ENCODE measurements at regions not wholly inside any gene's neighbourhood (a gene's known extent, or its start where the extent isn't known, plus 50 kb on each side); places are given as distances from the start of the nearest gene placed in this dataset.
"Not testable (repeated sequence)": the region's sequence is repeated elsewhere in the genome, so short reads cannot be mapped to it uniquely, and the experiment has no call there.

DNA sequence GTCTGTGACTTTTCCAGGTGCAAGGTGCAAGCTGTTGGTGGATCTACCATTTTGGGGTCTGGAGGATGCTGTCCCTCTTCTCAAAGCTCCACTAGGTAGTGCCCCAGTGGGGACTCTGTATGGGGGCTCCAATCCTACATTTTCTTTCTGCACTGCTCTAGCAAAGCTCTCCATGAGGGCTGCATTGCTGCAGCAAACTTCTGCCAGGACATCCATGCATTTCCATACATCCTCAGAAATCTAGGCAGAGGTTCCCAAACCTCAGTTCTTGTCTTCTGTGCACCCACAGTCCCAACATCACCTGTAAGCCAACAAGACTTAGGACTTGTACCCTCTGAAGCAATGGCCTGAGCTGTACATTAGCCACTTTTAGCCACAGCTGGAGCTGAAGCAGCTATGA lies 694.5 kb upstream of the BCHE start:
- no peaks in the 10 kb centered on the region for H3K36me3 ChIP-seq (ENCODE audit: control insufficient read depth, insufficient read depth, low read length)
- H3K9me3 ChIP-seq (ENCODE audit: control insufficient read depth, low read length): peaks cover 20% of the 10 kb centered on the region
- no peaks in the 10 kb centered on the region for H3K4me1 ChIP-seq (ENCODE audit: control insufficient read depth, insufficient read depth, low read length, poor library complexity, severe bottlenecking)
- H3K4me3 ChIP-seq (ENCODE audit: extremely low read depth, insufficient read depth, low read length, poor library complexity, severe bottlenecking): no peak overlapping the region
- no peak overlapping the region for H3K27ac ChIP-seq (ENCODE audit: low read depth, low read length, severe bottlenecking)

GRCh38 chr3:166527325-166527724 lies 690.1 kb upstream of the BCHE start:
- Histone ChIP-seq H3K9me3 (ENCODE audit: control insufficient read depth, low read length) (peaks cover 13% of the 10 kb centered on the region), H3K4me3 (ENCODE audit: extremely low read depth, insufficient read depth, low read length, poor library complexity, severe bottlenecking) (no peak overlapping the region), H3K4me1 (ENCODE audit: control insufficient read depth, insufficient read depth, low read length, poor library complexity, severe bottlenecking) (no peaks in the 10 kb centered on the region), H3K36me3 (ENCODE audit: control insufficient read depth, insufficient read depth, low read length) (no peaks in the 10 kb centered on the region), H3K27ac (ENCODE audit: low read depth, low read length, severe bottlenecking) (no peak overlapping the region)
- no CpG with 5 or more reads among the region's 2 CpGs for WGBS, 2 experiments (ENCODE audit: insufficient coverage in 2 of 2)

DNA sequence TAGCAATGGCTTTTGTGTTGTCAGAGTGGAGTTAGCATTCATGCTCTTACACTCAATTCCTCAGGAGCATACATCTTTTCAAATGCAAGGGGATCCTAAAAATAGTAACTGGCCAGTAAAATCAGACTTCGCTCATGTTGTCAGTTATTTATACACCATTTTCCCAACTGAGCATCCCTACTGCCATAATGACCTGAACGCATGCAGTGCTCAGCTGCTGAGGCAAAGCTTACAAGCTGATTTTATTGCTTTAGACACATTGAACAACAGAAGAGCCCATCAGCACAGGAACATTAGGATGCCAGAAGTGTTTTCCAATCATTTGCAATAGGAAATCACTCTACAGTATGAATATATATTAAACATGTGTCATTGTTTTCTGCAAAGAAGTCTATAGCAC lies 689.7 kb upstream of the BCHE start:
- WGBS, 2 experiments (ENCODE audit: insufficient coverage in 2 of 2): 87 to 88% methylated on average over 1 to 2 of the region's 2 CpGs
- Histone ChIP-seq H3K9me3 (ENCODE audit: control insufficient read depth, low read length) (peaks cover 10% of the 10 kb centered on the region), H3K4me3 (ENCODE audit: extremely low read depth, insufficient read depth, low read length, poor library complexity, severe bottlenecking) (no peak overlapping the region), H3K27ac (ENCODE audit: low read depth, low read length, severe bottlenecking) (no peak overlapping the region), H3K4me1 (ENCODE audit: control insufficient read depth, insufficient read depth, low read length, poor library complexity, severe bottlenecking) (no peaks in the 10 kb centered on the region), H3K36me3 (ENCODE audit: control insufficient read depth, insufficient read depth, low read length) (no peaks in the 10 kb centered on the region)

DNA sequence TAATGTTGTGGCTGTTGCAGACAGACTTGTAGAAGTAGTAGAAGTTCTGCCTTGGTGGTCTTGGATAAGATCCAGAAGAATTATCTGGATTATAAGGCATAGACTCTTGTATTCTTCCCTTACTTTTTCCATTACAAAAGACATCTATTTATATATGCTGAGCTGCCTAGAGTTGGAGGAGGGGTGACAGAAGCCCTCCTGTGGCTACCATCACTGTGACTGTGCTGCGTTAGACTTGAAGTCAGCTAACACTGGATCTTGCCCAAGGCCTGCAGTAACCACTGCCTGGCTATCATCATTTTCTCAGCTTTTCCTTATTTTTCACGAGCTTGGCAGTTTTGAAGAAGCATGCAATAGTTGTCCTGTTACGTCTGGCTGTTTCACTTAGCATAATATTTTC lies 684.8 kb upstream of the BCHE start:
- H3K9me3 ChIP-seq (ENCODE audit: control insufficient read depth, low read length): no peaks in the 10 kb centered on the region
- H3K4me1 ChIP-seq (ENCODE audit: control insufficient read depth, insufficient read depth, low read length, poor library complexity, severe bottlenecking): no peaks in the 10 kb centered on the region
- H3K4me3 ChIP-seq (ENCODE audit: extremely low read depth, insufficient read depth, low read length, poor library complexity, severe bottlenecking): no peak overlapping the region
- WGBS, 2 experiments (ENCODE audit: insufficient coverage in 2 of 2): 58 to 83% methylated on average over 2 of the region's 3 CpGs
- no peak overlapping the region for H3K27ac ChIP-seq (ENCODE audit: low read depth, low read length, severe bottlenecking)
- no peaks in the 10 kb centered on the region for H3K36me3 ChIP-seq (ENCODE audit: control insufficient read depth, insufficient read depth, low read length)

- Histone ChIP-seq H3K27ac (ENCODE audit: low read depth, low read length, severe bottlenecking) (no peak overlapping the region), H3K9me3 (ENCODE audit: control insufficient read depth, low read length) (no peaks in the 10 kb centered on the region), H3K4me1 (ENCODE audit: control insufficient read depth, insufficient read depth, low read length, poor library complexity, severe bottlenecking) (no peaks in the 10 kb centered on the region), H3K4me3 (ENCODE audit: extremely low read depth, insufficient read depth, low read length, poor library complexity, severe bottlenecking) (no peak overlapping the region), H3K36me3 (ENCODE audit: control insufficient read depth, insufficient read depth, low read length) (no peaks in the 10 kb centered on the region)
- WGBS, 2 experiments (ENCODE audit: insufficient coverage in 2 of 2): no CpG with 5 or more reads among the region's 2 CpGs
Observed at GRCh38 chr3:166519443-166519842, 682.2 kb upstream of the BCHE start.

GRCh38 chr3:166518040-166518439 lies 680.8 kb upstream of the BCHE start:
- 100% methylated on average over 2 of the region's 2 CpGs; no CpG with 5 or more reads in 1 of the 2 experiments for WGBS, 2 experiments (ENCODE audit: insufficient coverage in 2 of 2)
- Histone ChIP-seq H3K9me3 (ENCODE audit: control insufficient read depth, low read length) (peaks cover 4% of the 10 kb centered on the region), H3K36me3 (ENCODE audit: control insufficient read depth, insufficient read depth, low read length) (no peaks in the 10 kb centered on the region), H3K27ac (ENCODE audit: low read depth, low read length, severe bottlenecking) (no peak overlapping the region), H3K4me1 (ENCODE audit: control insufficient read depth, insufficient read depth, low read length, poor library complexity, severe bottlenecking) (no peaks in the 10 kb centered on the region), H3K4me3 (ENCODE audit: extremely low read depth, insufficient read depth, low read length, poor library complexity, severe bottlenecking) (no peak overlapping the region)

DNA sequence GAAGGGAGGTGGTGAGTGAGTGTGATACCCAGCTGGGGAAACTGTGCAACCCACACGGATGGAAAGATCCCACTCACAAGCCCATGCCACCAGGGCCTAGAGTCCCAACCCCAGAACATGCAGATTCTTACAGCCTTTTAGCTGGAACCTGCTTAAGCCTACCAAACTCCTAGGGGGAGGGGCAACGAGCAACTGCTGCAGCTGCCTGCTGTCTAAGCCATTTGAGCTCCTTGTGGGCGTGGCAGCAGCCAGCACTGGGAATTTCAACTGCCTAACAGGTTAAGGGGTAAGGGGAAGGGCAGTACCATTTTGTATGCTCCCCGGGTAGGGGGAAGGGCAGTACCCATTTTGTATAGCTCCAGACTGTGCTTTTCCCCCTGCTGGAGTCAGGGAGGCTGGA lies 673.2 kb upstream of the BCHE start:
- H3K4me3 ChIP-seq (ENCODE audit: extremely low read depth, insufficient read depth, low read length, poor library complexity, severe bottlenecking): no peak overlapping the region
- H3K4me1 ChIP-seq (ENCODE audit: control insufficient read depth, insufficient read depth, low read length, poor library complexity, severe bottlenecking): no peaks in the 10 kb centered on the region
- no peaks in the 10 kb centered on the region for H3K36me3 ChIP-seq (ENCODE audit: control insufficient read depth, insufficient read depth, low read length)
- WGBS, 2 experiments (ENCODE audit: insufficient coverage in 2 of 2): 75 to 83% methylated on average over 3 to 4 of the region's 4 CpGs
- peaks cover 11% of the 10 kb centered on the region for H3K9me3 ChIP-seq (ENCODE audit: control insufficient read depth, low read length)
- H3K27ac ChIP-seq (ENCODE audit: low read depth, low read length, severe bottlenecking): no peak overlapping the region

GRCh38 chr3:166500420-166500819 lies 663.2 kb upstream of the BCHE start:
- H3K27ac ChIP-seq (ENCODE audit: low read depth, low read length, severe bottlenecking); H3K36me3 ChIP-seq (ENCODE audit: control insufficient read depth, insufficient read depth, low read length); H3K4me1 ChIP-seq (ENCODE audit: control insufficient read depth, insufficient read depth, low read length, poor library complexity, severe bottlenecking); H3K4me3 ChIP-seq (ENCODE audit: extremely low read depth, insufficient read depth, low read length, poor library complexity, severe bottlenecking); H3K9me3 ChIP-seq (ENCODE audit: control insufficient read depth, low read length): not testable (repeated sequence)
- 67 to 100% methylated on average over 1 of the region's 2 CpGs for WGBS, 2 experiments (ENCODE audit: insufficient coverage in 2 of 2)

- no peak overlapping the region for H3K4me3 ChIP-seq (ENCODE audit: extremely low read depth, insufficient read depth, low read length, poor library complexity, severe bottlenecking)
- no peaks in the 10 kb centered on the region for H3K4me1 ChIP-seq (ENCODE audit: control insufficient read depth, insufficient read depth, low read length, poor library complexity, severe bottlenecking)
- no peaks in the 10 kb centered on the region for H3K36me3 ChIP-seq (ENCODE audit: control insufficient read depth, insufficient read depth, low read length)
- H3K9me3 ChIP-seq (ENCODE audit: control insufficient read depth, low read length): no peaks in the 10 kb centered on the region
- 83 to 84% methylated on average over 2 of the region's 3 CpGs for WGBS, 2 experiments (ENCODE audit: insufficient coverage in 2 of 2)
- H3K27ac ChIP-seq (ENCODE audit: low read depth, low read length, severe bottlenecking): no peak overlapping the region
Observed at GRCh38 chr3:166499636-166500035, 662.4 kb upstream of the BCHE start.

DNA sequence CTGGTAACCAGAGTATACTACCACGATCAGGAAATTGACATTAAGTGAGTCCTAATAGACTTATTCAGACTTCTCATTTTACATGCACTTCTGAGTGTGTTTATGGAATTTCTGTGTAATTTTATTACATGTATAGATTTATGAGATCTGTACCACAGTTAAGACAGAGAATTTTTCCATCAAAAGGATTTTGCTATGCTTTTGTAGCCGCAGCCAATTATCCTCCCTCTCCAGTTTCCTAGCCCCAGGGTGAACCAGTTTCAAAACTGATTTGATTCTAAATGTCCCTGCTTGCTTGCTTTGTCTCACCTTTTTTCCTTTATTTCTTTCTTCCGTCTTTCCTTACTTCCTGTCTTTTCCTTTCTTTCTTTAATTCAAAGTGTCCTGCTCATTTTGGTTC lies 661.2 kb upstream of the BCHE start:
- no peaks in the 10 kb centered on the region for H3K9me3 ChIP-seq (ENCODE audit: control insufficient read depth, low read length)

DNA sequence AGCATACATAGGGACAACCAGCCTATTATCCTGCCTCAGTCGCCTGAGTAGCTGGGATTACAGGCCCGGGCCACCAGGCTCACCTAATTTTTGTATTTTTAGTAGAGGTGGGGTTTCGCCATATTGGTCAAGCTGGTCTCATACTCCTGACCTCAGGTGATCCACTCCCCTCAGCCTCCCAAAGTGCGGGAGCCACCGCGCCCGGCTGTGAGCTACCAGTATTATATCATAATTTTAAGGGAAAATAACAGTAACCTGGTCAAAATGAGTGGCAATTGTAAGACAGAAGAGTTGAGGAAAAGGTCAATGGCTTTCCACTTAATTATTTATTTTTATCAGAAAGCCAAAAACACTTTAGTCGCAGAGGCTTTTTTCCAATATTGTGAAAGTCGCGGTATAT lies 652.6 kb upstream of the BCHE start:
- H3K36me3 ChIP-seq (ENCODE audit: control insufficient read depth, insufficient read depth, low read length): no peaks in the 10 kb centered on the region
- no peaks in the 10 kb centered on the region for H3K4me1 ChIP-seq (ENCODE audit: control insufficient read depth, insufficient read depth, low read length, poor library complexity, severe bottlenecking)
- 100% methylated on average over 1 of the region's 10 CpGs; no CpG with 5 or more reads in 1 of the 2 experiments for WGBS, 2 experiments (ENCODE audit: insufficient coverage in 2 of 2)
- no peak overlapping the region for H3K27ac ChIP-seq (ENCODE audit: low read depth, low read length, severe bottlenecking)
- H3K9me3 ChIP-seq (ENCODE audit: control insufficient read depth, low read length): no peaks in the 10 kb centered on the region
- H3K4me3 ChIP-seq (ENCODE audit: extremely low read depth, insufficient read depth, low read length, poor library complexity, severe bottlenecking): no peak overlapping the region

More for the DNA sequence above, 661.2 kb upstream of the BCHE start:
- H3K36me3 ChIP-seq (ENCODE audit: control insufficient read depth, insufficient read depth, low read length): no peaks in the 10 kb centered on the region
- no peak overlapping the region for H3K27ac ChIP-seq (ENCODE audit: low read depth, low read length, severe bottlenecking)
- no peak overlapping the region for H3K4me3 ChIP-seq (ENCODE audit: extremely low read depth, insufficient read depth, low read length, poor library complexity, severe bottlenecking)
- WGBS, 2 experiments (ENCODE audit: insufficient coverage in 2 of 2): 75 to 96% methylated on average over 1 to 2 of the region's 3 CpGs
- H3K4me1 ChIP-seq (ENCODE audit: control insufficient read depth, insufficient read depth, low read length, poor library complexity, severe bottlenecking): no peaks in the 10 kb centered on the region

Measured in mesodermal cell (in vitro differentiated cells).